H9 (cell line): ENCODE measurements at regions not wholly inside any gene's neighbourhood (a gene's known extent, or its start where the extent isn't known, plus 50 kb on each side); places are given as distances from the start of the nearest gene placed in this dataset.

Experiments
- DNase-seq: peaks from one replicate; pipeline ENCODE4 v3.0.0-alpha.2; 2017
- H2AFZ ChIP-seq: one replicate; pipeline ENCODE4 v1.6.1; 2013; ENCODE audit warnings: mild to moderate bottlenecking, low read length, control low read depth, moderate library complexity
- H2AK5ac ChIP-seq: 2 replicates; pipeline ENCODE4 v1.6.1; 2013; ENCODE audit warnings: low read length, control low read depth, mixed read lengths; ENCODE audit not compliant: insufficient read length
- H2BK120ac ChIP-seq: one replicate; pipeline ENCODE4 v1.6.1; 2013; ENCODE audit warnings: low read depth, mild to moderate bottlenecking, low read length, control low read depth, inconsistent platforms; ENCODE audit not compliant: poor library complexity, severe bottlenecking
- H2BK12ac ChIP-seq: 2 replicates; pipeline ENCODE4 v1.6.1; 2013; ENCODE audit warnings: low read length, control low read depth, mixed read lengths, low read depth; ENCODE audit not compliant: insufficient read length
- H2BK15ac ChIP-seq: 2 replicates; pipeline ENCODE4 v1.6.1; 2013; ENCODE audit warnings: low read depth, low read length, control low read depth
- H2BK20ac ChIP-seq: one replicate; pipeline ENCODE4 v1.6.1; 2013; ENCODE audit warnings: low read depth, mild to moderate bottlenecking, low read length, control low read depth, inconsistent platforms; ENCODE audit not compliant: poor library complexity, severe bottlenecking
- H2BK5ac ChIP-seq: 2 replicates; pipeline ENCODE4 v1.6.1; 2013; ENCODE audit warnings: low read length, control low read depth, mixed read lengths; ENCODE audit not compliant: insufficient read length
- H3K14ac ChIP-seq: 2 replicates; pipeline ENCODE4 v1.6.1; 2013; ENCODE audit warnings: low read length, control low read depth; ENCODE audit not compliant: insufficient read depth
- H3K18ac ChIP-seq: 2 replicates; pipeline ENCODE4 v1.6.1; 2013; ENCODE audit warnings: low read depth, mild to moderate bottlenecking, mixed read lengths, low read length, control low read depth; ENCODE audit not compliant: insufficient read length
- H3K23ac ChIP-seq: 2 replicates; pipeline ENCODE4 v1.6.1; 2013; ENCODE audit warnings: low read length, control low read depth, mixed read lengths, low read depth; ENCODE audit not compliant: insufficient read length
- H3K23me2 ChIP-seq: 2 replicates; pipeline ENCODE4 v1.6.1; 2013; ENCODE audit warnings: low read depth, mild to moderate bottlenecking, mixed read lengths, low read length, control low read depth; ENCODE audit not compliant: insufficient read length, poor library complexity, severe bottlenecking
- H3K27ac ChIP-seq: 2 replicates; pipeline ENCODE4 v1.5.1; 2013; ENCODE audit warnings: low read length, control low read depth, mixed read lengths, low read depth; ENCODE audit not compliant: insufficient read length
- H3K27me3 ChIP-seq: 2 replicates; pipeline ENCODE4 v1.6.1; 2013; ENCODE audit warnings: low read length, control low read depth, inconsistent platforms; ENCODE audit not compliant: insufficient read depth
- H3K4ac ChIP-seq: 2 replicates; pipeline ENCODE4 v1.6.1; 2013; ENCODE audit warnings: low read depth, mild to moderate bottlenecking, control low read depth, inconsistent platforms, low read length, moderate library complexity
- H3K4me1 ChIP-seq: 2 replicates; pipeline ENCODE4 v1.6.1; 2013; ENCODE audit warnings: low read length, control low read depth, inconsistent platforms; ENCODE audit not compliant: insufficient read depth
- H3K4me2 ChIP-seq: 2 replicates; pipeline ENCODE4 v1.6.1; 2013; ENCODE audit warnings: low read length, control low read depth, mixed read lengths; ENCODE audit not compliant: insufficient read length, insufficient read depth
- H3K56ac ChIP-seq: 2 replicates; pipeline ENCODE4 v1.6.1; 2013; ENCODE audit warnings: low read depth, mild to moderate bottlenecking, mixed read lengths, low read length, control low read depth; ENCODE audit not compliant: insufficient read length
- H3K79me1 ChIP-seq: 2 replicates; pipeline ENCODE4 v1.6.1; 2013; ENCODE audit warnings: low read depth, mild to moderate bottlenecking, moderate library complexity, low read length, control low read depth, inconsistent platforms; ENCODE audit not compliant: insufficient read depth, poor library complexity, severe bottlenecking
- H3K79me2 ChIP-seq: 2 replicates; pipeline ENCODE4 v1.6.1; 2013; ENCODE audit warnings: low read length, control low read depth, inconsistent platforms; ENCODE audit not compliant: insufficient read depth
- H3K9ac ChIP-seq: 2 replicates; pipeline ENCODE4 v1.6.1; 2013; ENCODE audit warnings: low read length, control low read depth, mixed read lengths; ENCODE audit not compliant: insufficient read length; ENCODE audit errors: extremely low read depth
- H3K9me3 ChIP-seq: one replicate; pipeline ENCODE4 v1.6.1; 2013; ENCODE audit warnings: low read depth, low read length, inconsistent platforms; ENCODE audit not compliant: control insufficient read depth
- H3T11ph ChIP-seq: one replicate; pipeline ENCODE4 v1.6.1; 2013; ENCODE audit warnings: mild to moderate bottlenecking, low read length, control low read depth, inconsistent platforms
- H4K20me1 ChIP-seq: one replicate; pipeline ENCODE4 v1.6.1; 2013; ENCODE audit not compliant: control insufficient read depth, insufficient read length, insufficient read depth
- H4K5ac ChIP-seq: 2 replicates; pipeline ENCODE4 v1.6.1; 2013; ENCODE audit warnings: low read depth, mild to moderate bottlenecking, mixed read lengths, low read length, control low read depth; ENCODE audit not compliant: insufficient read length
- H4K8ac ChIP-seq: replicated peaks from 2 replicates; pipeline ENCODE4 v1.6.1; 2013; ENCODE audit warnings: low read length, control low read depth, mixed read lengths, low read depth; ENCODE audit not compliant: insufficient read length
- H4K91ac ChIP-seq: 2 replicates; pipeline ENCODE4 v1.6.1; 2013; ENCODE audit warnings: low read depth, mild to moderate bottlenecking, moderate library complexity, mixed read lengths, low read length, control low read depth; ENCODE audit not compliant: insufficient read length
- H3K27ac Mint-ChIP-seq, 3 experiments: 2 replicates in 2 of 3; 3 replicates in 1 of 3; pipeline ENCODE4 v1.8.0; 2020 to 2021; ENCODE audit warnings: mixed read lengths in 3 of 3, mild to moderate bottlenecking in 1 of 3, moderate library complexity in 1 of 3
- H3K27me3 Mint-ChIP-seq: 2 replicates; pipeline ENCODE4 v1.8.0; 2021; ENCODE audit warnings: low read depth, mild to moderate bottlenecking, moderate library complexity, mixed read lengths
- H3K36me3 Mint-ChIP-seq, 3 experiments: 2 replicates in 2 of 3; 3 replicates in 1 of 3; pipeline ENCODE4 v1.8.0; 2020 to 2021; ENCODE audit warnings: low read depth in 3 of 3, mixed read lengths in 3 of 3; ENCODE audit not compliant: insufficient read depth in 1 of 3
- H3K4me1 Mint-ChIP-seq, 2 experiments: 2 replicates each; pipeline ENCODE4 v1.8.0; 2020; ENCODE audit warnings: mixed read lengths in 2 of 2
- H3K4me3 Mint-ChIP-seq, 2 experiments: 2 replicates in 1 of 2; 3 replicates in 1 of 2; pipeline ENCODE4 v1.8.0; 2020 to 2021; ENCODE audit warnings: mild to moderate bottlenecking in 2 of 2, mixed read lengths in 2 of 2, moderate library complexity in 1 of 2
- H3K9me3 Mint-ChIP-seq, 2 experiments: 2 replicates in 1 of 2; 3 replicates in 1 of 2; pipeline ENCODE4 v1.8.0; 2020; ENCODE audit warnings: mild to moderate bottlenecking in 2 of 2, mixed read lengths in 2 of 2, moderate library complexity in 1 of 2
- CTCF ChIP-seq: fragments of 200-600 bp; sonication (generic); conservative IDR thresholded peaks from 3 replicates; pipeline ENCODE4 v1.8.0; 2021; ENCODE audit warnings: antibody characterized with exemption, mild to moderate bottlenecking
- WGBS: extraction: QIAGEN DNeasy Blood & Tissue Kit; methylation state at CpG from one replicate; pipeline ENCODE4 v1.1.7; 2013; ENCODE audit warnings: missing lambda C conversion rate, low lambda C conversion rate, mixed read lengths; ENCODE audit not compliant: insufficient read length; ENCODE audit errors: extremely low coverage; 5-methylcytosine and 5-hydroxymethylcytosine counted together

GRCh38 chr11:23653071-23653675, 792.9 kb upstream of the CCDC179 start:
- Histone ChIP-seq H4K20me1 (no peaks in the 10 kb centered on the region), H3K9me3 (no peaks in the 10 kb centered on the region), H3K4ac (no peak overlapping the region), H3K79me2 (no peaks in the 10 kb centered on the region), H3K23me2 (no peaks in the 10 kb centered on the region), H2AFZ (no peak overlapping the region), H4K8ac (no peak overlapping the region), H3K18ac (no peak overlapping the region), H3T11ph (no peak overlapping the region), H3K4me1 (no peaks in the 10 kb centered on the region), H3K14ac (no peak overlapping the region), H3K79me1 (no peaks in the 10 kb centered on the region), H4K91ac (no peak overlapping the region), H3K23ac (no peak overlapping the region), H3K4me2 (no peak overlapping the region), H2BK20ac (no peak overlapping the region), H2BK120ac (no peak overlapping the region), H3K56ac (no peak overlapping the region), H4K5ac (no peak overlapping the region), H2BK5ac (no peak overlapping the region), H2BK15ac (no peak overlapping the region), H2AK5ac (no peak overlapping the region), H3K9ac (no peak overlapping the region), H2BK12ac (no peak overlapping the region), H3K27ac (no peak overlapping the region), H3K27me3 (no peaks in the 10 kb centered on the region)
- no peak overlapping the region for H3K4me3 Mint-ChIP-seq
- H3K27ac Mint-ChIP-seq = no peak overlapping the region
- H3K4me1 Mint-ChIP-seq = no peaks in the 10 kb centered on the region
- no CpG with 5 or more reads among the region's 33 CpGs for WGBS
- no peaks in the 10 kb centered on the region for H3K27me3 Mint-ChIP-seq
- H3K9me3 Mint-ChIP-seq = peaks cover 5 to 12% of the 10 kb centered on the region in 2 experiments; a peak in 3 of 5 replicates
- no peak for TF ChIP-seq CTCF
- peaks cover 0 to 11% (median 0%) of the 10 kb centered on the region in 3 experiments; a peak in 3 of 7 replicates for H3K36me3 Mint-ChIP-seq
- no peak for DNase-seq
